ENCODE measurements at regions not wholly inside any gene's neighbourhood (a gene's known extent, or its start where the extent isn't known, plus 50 kb on each side); places are given as distances from the start of the nearest gene placed in this dataset.

DNA sequence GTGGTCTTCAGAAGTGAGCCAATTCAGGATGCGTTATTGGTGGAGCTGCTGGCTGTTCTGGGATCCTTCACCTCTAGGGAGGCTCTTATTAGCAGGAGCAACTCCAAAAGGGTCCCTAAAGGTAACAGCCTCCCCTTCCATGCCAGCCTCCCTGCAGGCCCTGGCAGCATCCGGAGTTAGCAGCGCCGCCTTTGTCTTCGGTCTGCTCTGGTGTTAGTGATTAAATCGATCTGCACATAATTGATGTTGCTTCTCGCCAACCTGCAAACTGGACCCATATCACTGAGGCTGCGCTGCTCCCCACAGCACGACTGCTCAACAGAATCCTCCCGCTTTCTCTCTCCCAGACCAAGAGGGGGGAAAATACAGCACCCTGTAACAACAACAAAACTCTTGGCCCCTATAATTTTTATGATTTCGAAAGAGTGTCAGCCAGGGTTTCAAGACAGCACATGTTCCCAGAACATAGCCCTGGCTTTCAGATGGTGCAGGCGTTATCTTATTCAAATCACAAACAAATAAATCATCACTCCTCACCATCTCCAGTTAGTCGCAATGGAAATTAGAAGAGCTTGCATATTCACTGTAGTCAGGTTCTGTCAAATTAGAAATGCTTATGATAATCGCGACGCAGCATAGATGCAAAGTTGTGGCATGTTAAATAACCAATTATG is 76.0 kb downstream of the IRX3 start:
- TF ChIP-seq, protein P1, sequence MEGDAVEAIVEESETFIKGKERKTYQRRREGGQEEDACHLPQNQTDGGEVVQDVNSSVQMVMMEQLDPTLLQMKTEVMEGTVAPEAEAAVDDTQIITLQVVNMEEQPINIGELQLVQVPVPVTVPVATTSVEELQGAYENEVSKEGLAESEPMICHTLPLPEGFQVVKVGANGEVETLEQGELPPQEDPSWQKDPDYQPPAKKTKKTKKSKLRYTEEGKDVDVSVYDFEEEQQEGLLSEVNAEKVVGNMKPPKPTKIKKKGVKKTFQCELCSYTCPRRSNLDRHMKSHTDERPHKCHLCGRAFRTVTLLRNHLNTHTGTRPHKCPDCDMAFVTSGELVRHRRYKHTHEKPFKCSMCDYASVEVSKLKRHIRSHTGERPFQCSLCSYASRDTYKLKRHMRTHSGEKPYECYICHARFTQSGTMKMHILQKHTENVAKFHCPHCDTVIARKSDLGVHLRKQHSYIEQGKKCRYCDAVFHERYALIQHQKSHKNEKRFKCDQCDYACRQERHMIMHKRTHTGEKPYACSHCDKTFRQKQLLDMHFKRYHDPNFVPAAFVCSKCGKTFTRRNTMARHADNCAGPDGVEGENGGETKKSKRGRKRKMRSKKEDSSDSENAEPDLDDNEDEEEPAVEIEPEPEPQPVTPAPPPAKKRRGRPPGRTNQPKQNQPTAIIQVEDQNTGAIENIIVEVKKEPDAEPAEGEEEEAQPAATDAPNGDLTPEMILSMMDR (conservative IDR thresholded peaks at IDR 0.05; ENCODE audit: low read length), result no peak
- TF ChIP-seq EZH2phosphoT487 (IDR thresholded peaks at IDR 0.05; ENCODE audit: borderline replicate concordance), result no peak
